SH-SY5Y (cell line): ENCODE measurements at regions not wholly inside any gene's neighbourhood (a gene's known extent, or its start where the extent isn't known, plus 50 kb on each side); places are given as distances from the start of the nearest gene placed in this dataset.

Experiments used
- GATA2 ChIP-seq: IDR thresholded peaks from 2 replicates; pipeline ENCODE4 v1.6.1; 2011; ENCODE audit warnings: mild to moderate bottlenecking, low read depth, low read length
- GATA3 ChIP-seq: IDR thresholded peaks from 2 replicates; pipeline ENCODE4 v1.6.1; 2011; ENCODE audit warnings: low read depth, mild to moderate bottlenecking, low read length, moderate library complexity

- TF ChIP-seq GATA2: no peak
- TF ChIP-seq GATA3: no peak
Observed at GRCh38 chr5:167785901-167786300, 505.5 kb upstream of the WWC1 start.
